Fibroblast of skin of right biceps (primary cell): ENCODE measurements at regions not wholly inside any gene's neighbourhood (a gene's known extent, or its start where the extent isn't known, plus 50 kb on each side); places are given as distances from the start of the nearest gene placed in this dataset.
"Not testable (repeated sequence)": the region's sequence is repeated elsewhere in the genome, so short reads cannot be mapped to it uniquely, and the experiment has no call there.

Source experiments
- DNase-seq: peaks from one replicate; pipeline ENCODE4 v3.0.0-alpha.2; 2013

- DNase-seq = no peak
These were observed 227.9 kb upstream of the PITX2 start for GRCh38 chr4:110850461-110851442.

- no peak for DNase-seq
These were observed 229.1 kb upstream of the PITX2 start for GRCh38 chr4:110851989-110852388.

GRCh38 chr4:110852793-110853192, 229.9 kb upstream of the PITX2 start:
- no peak for DNase-seq

GRCh38 chr4:110853242-110853641, 230.4 kb upstream of the PITX2 start:
- DNase-seq = no peak

GRCh38 chr4:110854021-110854678, 231.3 kb upstream of the PITX2 start:
- DNase-seq = peak; percentile 98

- no peak for DNase-seq
These were observed 237.2 kb upstream of the PITX2 start for GRCh38 chr4:110860125-110860524.

- no peak for DNase-seq
These were observed 238.0 kb upstream of the PITX2 start for GRCh38 chr4:110860901-110861300.

GRCh38 chr4:110865611-110866259, 242.9 kb upstream of the PITX2 start:
- peak; percentile 95 for DNase-seq

- DNase-seq = peak; percentile 14
These were observed 244.5 kb upstream of the PITX2 start for GRCh38 chr4:110867251-110867960.

GRCh38 chr4:110867981-110868720, 245.3 kb upstream of the PITX2 start:
- no peak for DNase-seq

GRCh38 chr4:110869114-110869513, 246.2 kb upstream of the PITX2 start:
- peak; percentile 96 for DNase-seq

- peak; percentile 60 for DNase-seq
These were observed 247.1 kb upstream of the PITX2 start for GRCh38 chr4:110869862-110870572.

GRCh38 chr4:110876214-110876613, 253.3 kb upstream of the PITX2 start:
- DNase-seq = not testable (repeated sequence)

- no peak for DNase-seq
These were observed 254.0 kb upstream of the PITX2 start for GRCh38 chr4:110876866-110877265.

GRCh38 chr4:110877778-110878370, 255.0 kb upstream of the PITX2 start:
- DNase-seq = no peak

GRCh38 chr4:110878413-110878812, 255.5 kb upstream of the PITX2 start:
- DNase-seq = peak; percentile 20

- no peak for DNase-seq
These were observed 256.1 kb upstream of the PITX2 start for GRCh38 chr4:110878956-110879355.

- DNase-seq = no peak
These were observed 263.4 kb upstream of the PITX2 start for GRCh38 chr4:110886270-110886669.

- no peak for DNase-seq
These were observed 264.0 kb upstream of the PITX2 start for GRCh38 chr4:110886856-110887255.

GRCh38 chr4:110897784-110898183, 274.9 kb upstream of the PITX2 start:
- DNase-seq = no peak

- no peak for DNase-seq
These were observed 275.4 kb upstream of the PITX2 start for GRCh38 chr4:110898290-110898689.
